ENCODE measurements at regions not wholly inside any gene's neighbourhood (a gene's known extent, or its start where the extent isn't known, plus 50 kb on each side); places are given as distances from the start of the nearest gene placed in this dataset.
"Not testable (repeated sequence)": the region's sequence is repeated elsewhere in the genome, so short reads cannot be mapped to it uniquely, and the experiment has no call there.

- no peak for DNase-seq
Observed at GRCh38 chr18:52077251-52077983, 262.6 kb upstream of the DCC start.

- DNase-seq = no peak
Observed at GRCh38 chr18:52082246-52082645, 257.8 kb upstream of the DCC start.

GRCh38 chr18:52087140-52087539, 252.9 kb upstream of the DCC start:
- no peak for DNase-seq

- DNase-seq = no peak
Observed at GRCh38 chr18:52090005-52090404, 250.0 kb upstream of the DCC start.

- no peak for DNase-seq
Observed at GRCh38 chr18:52093171-52093570, 246.8 kb upstream of the DCC start.

- no peak for DNase-seq
Observed at GRCh38 chr18:52118684-52119083, 221.3 kb upstream of the DCC start.

GRCh38 chr18:52130624-52131301, 209.2 kb upstream of the DCC start:
- no peak for DNase-seq

- no peak for DNase-seq
Observed at GRCh38 chr18:52131845-52132244, 208.2 kb upstream of the DCC start.

GRCh38 chr18:52136532-52136931, 203.5 kb upstream of the DCC start:
- no peak for DNase-seq

- no peak for DNase-seq
Observed at GRCh38 chr18:52140986-52141385, 199.0 kb upstream of the DCC start.

GRCh38 chr18:52150050-52150449, 189.9 kb upstream of the DCC start:
- DNase-seq = no peak

GRCh38 chr18:52152036-52152435, 188.0 kb upstream of the DCC start:
- DNase-seq = no peak

GRCh38 chr18:52156166-52156565, 183.8 kb upstream of the DCC start:
- no peak for DNase-seq

- DNase-seq = no peak
Observed at GRCh38 chr18:52160636-52161035, 179.4 kb upstream of the DCC start.

GRCh38 chr18:52163478-52163877, 176.5 kb upstream of the DCC start:
- no peak for DNase-seq

GRCh38 chr18:52168131-52168530, 171.9 kb upstream of the DCC start:
- not testable (repeated sequence) for DNase-seq

GRCh38 chr18:52174220-52174619, 165.8 kb upstream of the DCC start:
- DNase-seq = no peak

- DNase-seq = no peak
Observed at GRCh38 chr18:52175406-52175805, 164.6 kb upstream of the DCC start.

- DNase-seq = no peak
Observed at GRCh38 chr18:52183107-52183506, 156.9 kb upstream of the DCC start.

GRCh38 chr18:52190195-52190594, 149.8 kb upstream of the DCC start:
- DNase-seq = no peak

- DNase-seq = no peak
Observed at GRCh38 chr18:52190631-52191030, 149.4 kb upstream of the DCC start.

GRCh38 chr18:52200406-52200805, 139.6 kb upstream of the DCC start:
- no peak for DNase-seq

GRCh38 chr18:52200921-52201663, 138.9 kb upstream of the DCC start:
- no peak for DNase-seq

GRCh38 chr18:52208646-52209045, 131.4 kb upstream of the DCC start:
- DNase-seq = no peak
